Ascending aorta (tissue), 2 donors: ENCODE measurements at regions not wholly inside any gene's neighbourhood (a gene's known extent, or its start where the extent isn't known, plus 50 kb on each side); places are given as distances from the start of the nearest gene placed in this dataset.

Experiments used
- DNase-seq, 2 donors: peaks; one replicate each; pipeline ENCODE4 v3.0.0-alpha.2; 2019; ENCODE audit warnings: low spot score in 2 of 2
- H3K27ac ChIP-seq, 2 donors: fragments of 200-600 bp; sonication (generic); one replicate each; pipeline ENCODE4 v1.5.1; 2016 to 2017; ENCODE audit warnings: mild to moderate bottlenecking in 1 of 2
- H3K27me3 ChIP-seq: fragments of 200-600 bp; sonication (generic); one replicate; pipeline ENCODE4 v1.5.1; 2017
- H3K36me3 ChIP-seq, 2 donors: fragments of 200-600 bp; sonication (generic); one replicate each; pipeline ENCODE4 v1.5.1; 2016
- H3K4me1 ChIP-seq, 2 donors: fragments of 200-600 bp; sonication (generic); one replicate each; pipeline ENCODE4 v1.5.1; 2016 to 2017; ENCODE audit warnings: mild to moderate bottlenecking in 1 of 2
- H3K4me3 ChIP-seq, 2 donors: fragments of 200-600 bp; sonication (generic); one replicate each; pipeline ENCODE4 v1.5.1; 2016 to 2017; ENCODE audit warnings: mild to moderate bottlenecking in 1 of 2
- H3K9me3 ChIP-seq, 2 donors: fragments of 200-600 bp; sonication (generic); one replicate each; pipeline ENCODE4 v1.5.1; 2016
- intact Hi-C: fragments of 100-400 bp; cut with DNase I; formaldehyde crosslinking; loops from one replicate; pipeline ENCODE4 v1.15.1; 2023
- TF ChIP-seq, protein P1 (sequence below), 3 experiments: fragments of 200-600 bp in 2 of 3; fragments of 450-650 bp in 1 of 3; sonication (generic) in 2 of 3; IDR thresholded peaks; one replicate each; pipeline ENCODE4 v1.5.1; 2016 to 2019; ENCODE audit warnings: antibody characterized with exemption in 3 of 3, mild to moderate bottlenecking in 1 of 3, moderate library complexity in 1 of 3

- no peaks in the 10 kb centered on the region for H3K9me3 ChIP-seq
- H3K4me1 ChIP-seq: no peaks in the 10 kb centered on the region
- TF ChIP-seq, protein P1, sequence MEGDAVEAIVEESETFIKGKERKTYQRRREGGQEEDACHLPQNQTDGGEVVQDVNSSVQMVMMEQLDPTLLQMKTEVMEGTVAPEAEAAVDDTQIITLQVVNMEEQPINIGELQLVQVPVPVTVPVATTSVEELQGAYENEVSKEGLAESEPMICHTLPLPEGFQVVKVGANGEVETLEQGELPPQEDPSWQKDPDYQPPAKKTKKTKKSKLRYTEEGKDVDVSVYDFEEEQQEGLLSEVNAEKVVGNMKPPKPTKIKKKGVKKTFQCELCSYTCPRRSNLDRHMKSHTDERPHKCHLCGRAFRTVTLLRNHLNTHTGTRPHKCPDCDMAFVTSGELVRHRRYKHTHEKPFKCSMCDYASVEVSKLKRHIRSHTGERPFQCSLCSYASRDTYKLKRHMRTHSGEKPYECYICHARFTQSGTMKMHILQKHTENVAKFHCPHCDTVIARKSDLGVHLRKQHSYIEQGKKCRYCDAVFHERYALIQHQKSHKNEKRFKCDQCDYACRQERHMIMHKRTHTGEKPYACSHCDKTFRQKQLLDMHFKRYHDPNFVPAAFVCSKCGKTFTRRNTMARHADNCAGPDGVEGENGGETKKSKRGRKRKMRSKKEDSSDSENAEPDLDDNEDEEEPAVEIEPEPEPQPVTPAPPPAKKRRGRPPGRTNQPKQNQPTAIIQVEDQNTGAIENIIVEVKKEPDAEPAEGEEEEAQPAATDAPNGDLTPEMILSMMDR (IDR thresholded peaks at IDR 0.05): no peak
- H3K4me3 ChIP-seq: no peak overlapping the region
- no peak overlapping the region for H3K27ac ChIP-seq
- H3K36me3 ChIP-seq: no peaks in the 10 kb centered on the region
- no peaks in the 10 kb centered on the region for H3K27me3 ChIP-seq
- DNase-seq: no peak
- intact Hi-C loops: no loop called here
These were observed 291.5 kb upstream of the BOD1L1 start for GRCh38 chr4:13918991-13919441.

DNA sequence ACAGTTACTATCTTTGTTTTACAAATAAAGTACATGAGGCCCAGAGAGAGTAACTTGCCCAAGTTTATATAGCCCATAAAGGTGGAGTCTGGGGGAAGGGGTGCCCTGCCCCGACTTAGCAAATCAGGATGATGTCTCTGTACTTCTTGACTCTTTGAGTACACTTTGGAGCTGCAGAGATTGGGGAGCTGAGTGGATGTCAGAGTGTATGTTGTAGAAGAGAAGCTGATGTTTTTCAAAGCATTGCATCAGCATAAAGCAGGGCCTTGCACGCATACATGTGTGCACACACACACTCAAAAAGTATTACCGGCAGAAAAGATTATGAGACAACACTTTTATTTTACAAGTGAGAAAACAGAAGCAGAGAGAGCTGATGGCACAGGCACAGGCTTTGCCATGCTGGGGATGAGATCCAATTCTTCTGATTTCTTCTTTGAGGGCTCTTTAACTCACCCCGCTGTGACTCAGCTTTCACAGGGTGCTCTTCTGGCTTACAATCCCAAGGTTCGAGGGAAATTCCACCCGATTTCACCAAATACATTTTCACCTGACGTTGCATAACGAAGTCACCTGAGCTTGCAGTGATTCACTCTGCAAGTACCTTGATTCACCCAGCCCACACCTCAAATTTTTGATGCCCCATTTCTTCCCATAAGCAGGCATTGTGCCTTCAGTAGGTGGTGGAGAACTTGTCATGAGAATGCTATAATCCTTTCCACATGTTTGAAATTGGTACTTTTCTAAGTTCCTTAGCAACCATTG lies 292.8 kb upstream of the BOD1L1 start:
- no peaks in the 10 kb centered on the region for H3K36me3 ChIP-seq
- H3K27me3 ChIP-seq: no peaks in the 10 kb centered on the region
- no peak overlapping the region for H3K4me3 ChIP-seq
- no peak overlapping the region for H3K27ac ChIP-seq
- intact Hi-C loops: no loop called here
- TF ChIP-seq, protein P1 (IDR thresholded peaks at IDR 0.05): no peak
- H3K4me1 ChIP-seq: no peaks in the 10 kb centered on the region
- no peak for DNase-seq
- no peaks in the 10 kb centered on the region for H3K9me3 ChIP-seq

- H3K27me3 ChIP-seq: no peaks in the 10 kb centered on the region
- DNase-seq: peak in 1 of 2 donors; percentile 69
- TF ChIP-seq, protein P1 (IDR thresholded peaks at IDR 0.05): no peak
- H3K36me3 ChIP-seq: no peaks in the 10 kb centered on the region
- no peaks in the 10 kb centered on the region for H3K9me3 ChIP-seq
- no peaks in the 10 kb centered on the region for H3K4me1 ChIP-seq
- intact Hi-C loops: no loop called here
- H3K27ac ChIP-seq: no peak overlapping the region
- no peak overlapping the region for H3K4me3 ChIP-seq
These were observed 293.4 kb upstream of the BOD1L1 start for GRCh38 chr4:13920901-13921300.

DNA sequence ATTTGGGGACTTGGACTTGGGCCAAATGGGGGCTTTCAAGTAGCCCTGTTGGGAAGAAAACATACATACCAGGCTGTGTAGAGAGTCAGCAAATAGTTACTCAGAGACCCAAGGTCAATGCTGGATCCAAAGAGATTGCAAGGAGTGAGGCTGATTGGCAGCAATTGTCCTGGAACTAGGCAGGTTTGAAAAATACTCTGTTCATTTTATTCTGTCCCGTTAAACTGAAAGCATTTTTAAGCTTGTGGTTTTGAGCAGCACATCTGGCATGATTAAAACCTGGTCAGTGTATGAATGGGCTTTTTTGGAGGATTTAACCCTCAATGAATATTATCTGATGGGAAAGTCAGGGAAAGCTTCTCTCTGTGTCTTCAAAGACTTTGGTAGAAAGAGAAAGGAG lies 294.3 kb upstream of the BOD1L1 start:
- H3K36me3 ChIP-seq: no peaks in the 10 kb centered on the region
- no peaks in the 10 kb centered on the region for H3K27me3 ChIP-seq
- no peak for DNase-seq
- TF ChIP-seq, protein P1 (IDR thresholded peaks at IDR 0.05): no peak
- H3K4me1 ChIP-seq: no peaks in the 10 kb centered on the region
- H3K9me3 ChIP-seq: no peaks in the 10 kb centered on the region
- H3K4me3 ChIP-seq: no peak overlapping the region
- H3K27ac ChIP-seq: no peak overlapping the region
- intact Hi-C loops: no loop called here

GRCh38 chr4:13922459-13922858 lies 294.9 kb upstream of the BOD1L1 start:
- H3K36me3 ChIP-seq: no peaks in the 10 kb centered on the region
- intact Hi-C loops: no loop called here
- no peaks in the 10 kb centered on the region for H3K27me3 ChIP-seq
- TF ChIP-seq, protein P1 (IDR thresholded peaks at IDR 0.05): no peak
- no peak overlapping the region for H3K27ac ChIP-seq
- H3K9me3 ChIP-seq: no peaks in the 10 kb centered on the region
- no peaks in the 10 kb centered on the region for H3K4me1 ChIP-seq
- DNase-seq: no peak
- H3K4me3 ChIP-seq: no peak overlapping the region
